Heart left ventricle (tissue), 16 donors: ENCODE measurements at regions not wholly inside any gene's neighbourhood (a gene's known extent, or its start where the extent isn't known, plus 50 kb on each side); places are given as distances from the start of the nearest gene placed in this dataset.

Experiments used
- ATAC-seq, 4 donors: fragments of 200-7000 bp; cut with Tn5 transposase; one replicate each; pipeline ENCODE4 v1.9.1; 2020 to 2022; ENCODE audit warnings: moderate library complexity in 4 of 4, mild to moderate bottlenecking in 3 of 4, moderate number of reproducible peaks in 1 of 4
- DNase-seq, 5 donors: peaks; one replicate each; pipeline ENCODE4 v3.0.0-alpha.2; 2020
- H3K27ac ChIP-seq, 12 donors: fragments of 200-600 bp; sonication (generic) in 4 of 12; one replicate each; pipeline versions ENCODE4 v1.5.0 to v1.8.0; 2016 to 2022; ENCODE audit warnings: mild to moderate bottlenecking in 2 of 12
- H3K27me3 ChIP-seq, 9 donors: fragments of 200-600 bp; sonication (generic) in 2 of 9; one replicate each; pipeline versions ENCODE4 v1.5.1 to v1.8.0; 2016 to 2022; ENCODE audit warnings: mild to moderate bottlenecking in 3 of 9
- H3K36me3 ChIP-seq, 9 donors: fragments of 200-600 bp; sonication (generic) in 2 of 9; one replicate each; pipeline versions ENCODE4 v1.5.0 to v1.8.0; 2018 to 2022; ENCODE audit warnings: mild to moderate bottlenecking in 2 of 9
- H3K4me1 ChIP-seq, 12 donors: fragments of 200-600 bp; sonication (generic) in 4 of 12; one replicate each; pipeline versions ENCODE4 v1.5.0 to v1.8.0; 2016 to 2022; ENCODE audit warnings: mild to moderate bottlenecking in 3 of 12
- H3K4me3 ChIP-seq, 12 donors: fragments of 200-600 bp; sonication (generic) in 4 of 12; one replicate each; pipeline versions ENCODE4 v1.5.0 to v1.8.0; 2017 to 2022; ENCODE audit warnings: mild to moderate bottlenecking in 9 of 12, moderate library complexity in 4 of 12
- H3K9me3 ChIP-seq, 12 donors: fragments of 200-600 bp; sonication (generic) in 4 of 12; one replicate each; pipeline versions ENCODE4 v1.5.0 to v1.8.0; 2016 to 2022; ENCODE audit warnings: mild to moderate bottlenecking in 1 of 12
- CTCF ChIP-seq, 12 donors: fragments of 200-600 bp; sonication (generic) in 4 of 12; IDR thresholded peaks; one replicate each; pipeline versions ENCODE4 v1.5.0 to v1.8.0; 2018 to 2022; ENCODE audit warnings: antibody characterized with exemption in 12 of 12, mild to moderate bottlenecking in 5 of 12
- POLR2A ChIP-seq, 2 donors: fragments of 450-650 bp; IDR thresholded peaks; one replicate each; pipeline ENCODE4 v1.6.1; 2017; ENCODE audit warnings: antibody characterized with exemption in 2 of 2, mild to moderate bottlenecking in 2 of 2, moderate library complexity in 2 of 2
- WGBS, 4 donors: extraction: QIAGEN DNeasy Blood & Tissue Kit in 2 of 4; methylation state at CpG; one replicate each; pipeline versions ENCODE4 v1.1.5 to v1.1.7; 2013 to 2018; 5-methylcytosine and 5-hydroxymethylcytosine counted together
- intact Hi-C, 10 donors: fragments of 100-400 bp; cut with DNase I; formaldehyde crosslinking; loops; one replicate each; pipeline versions ENCODE4 v1.11.1 to v1.14.2; 2022
- donor health status: ischemic (EF 13 %, LVEDD 7.1; RV severe dilation, severe dysfunction).
- donor health status: healthy with polysubstance abuse.
- donor health status: DM: no; HTN: yes; CAD: no.
- donor health status: DM: no; HTN: no; CAD: no.
- donor health status: ischemic (EF 25% LVEDD 6.9; RV normal size, moderate dysfunction).
- donor health status: ischemic (EF 25% LVEDD 5.7; RV mildly dilated, moderate dysfunction).
- donor health status: healthy.
- donor health status: DM: yes; HTN: yes; CAD: no.
- donor health status: ischemic (EF 35%, LVEDD 5.7; RV mildly dilated, moderate dysfunction).
- donor health status: nonischemic (EF 11% LVEDD 7.7; RV severe dilation, severe dysfunction).
- donor health status: DM: yes; HTN: yes; CAD: no.
- donor health status: PGD.
- donor health status: ischemic (EF 29% LVEDD 5.4; RV normal size, mild dysfunction).
- donor health status: nonischemic (EF 23%, LVEDD 6.1; RV moderate dilation, normal function).

GRCh38 chr6:163809364-163809763, 394.8 kb downstream of the QKI start:
- no peaks in the 10 kb centered on the region for H3K36me3 ChIP-seq
- DNase-seq (no peak), ATAC-seq (no peak)
- H3K4me3 ChIP-seq = no peak overlapping the region
- H3K27ac ChIP-seq = no peak overlapping the region
- H3K9me3 ChIP-seq = no peaks in the 10 kb centered on the region
- H3K4me1 ChIP-seq = peaks cover 0 to 4% (median 0%) of the 10 kb centered on the region in 12 donors
- 95 to 96% (median 96%) methylated on average over 8 of the region's 8 CpGs for WGBS, 4 donors
- intact Hi-C loops = no loop called here
- TF ChIP-seq POLR2A (IDR thresholded peaks at IDR 0.05) = no peak
- no peak for TF ChIP-seq CTCF (IDR thresholded peaks at IDR 0.05)
- H3K27me3 ChIP-seq = no peaks in the 10 kb centered on the region

GRCh38 chr6:163808871-163809270, 394.4 kb downstream of the QKI start:
- no peak overlapping the region for H3K4me3 ChIP-seq
- no peaks in the 10 kb centered on the region for H3K4me1 ChIP-seq
- no peaks in the 10 kb centered on the region for H3K27me3 ChIP-seq
- ATAC-seq (no peak), DNase-seq (no peak)
- intact Hi-C loops = no loop called here
- no peak overlapping the region for H3K27ac ChIP-seq
- 95 to 96% (median 95%) methylated on average over 5 of the region's 5 CpGs for WGBS, 4 donors
- TF ChIP-seq CTCF (IDR thresholded peaks at IDR 0.05) (no peak), POLR2A (IDR thresholded peaks at IDR 0.05) (no peak)
- H3K36me3 ChIP-seq = no peaks in the 10 kb centered on the region
- no peaks in the 10 kb centered on the region for H3K9me3 ChIP-seq

- Histone ChIP-seq H3K27me3 (no peaks in the 10 kb centered on the region), H3K4me3 (no peak overlapping the region), H3K9me3 (no peaks in the 10 kb centered on the region), H3K27ac (no peak overlapping the region), H3K4me1 (no peaks in the 10 kb centered on the region), H3K36me3 (no peaks in the 10 kb centered on the region)
- WGBS, 4 donors = 95 to 97% (median 96%) methylated on average over 6 of the region's 6 CpGs
- DNase-seq (no peak), ATAC-seq (no peak)
- TF ChIP-seq POLR2A (IDR thresholded peaks at IDR 0.05) = no peak
- TF ChIP-seq CTCF (IDR thresholded peaks at IDR 0.05) = no peak
- intact Hi-C loops = no loop called here
Observed at GRCh38 chr6:163808231-163808630, 393.7 kb downstream of the QKI start.

GRCh38 chr6:163806755-163807499, 392.4 kb downstream of the QKI start:
- Histone ChIP-seq H3K4me1 (no peaks in the 10 kb centered on the region), H3K27ac (no peak overlapping the region), H3K36me3 (no peaks in the 10 kb centered on the region), H3K4me3 (no peak overlapping the region), H3K27me3 (no peaks in the 10 kb centered on the region), H3K9me3 (no peaks in the 10 kb centered on the region)
- peak in 1 of 4 donors; percentile 47 for ATAC-seq
- no peak for TF ChIP-seq CTCF (IDR thresholded peaks at IDR 0.05)
- no peak for TF ChIP-seq POLR2A (IDR thresholded peaks at IDR 0.05)
- intact Hi-C loops = no loop called here
- DNase-seq = no peak
- 96 to 97% (median 96%) methylated on average over 13 of the region's 13 CpGs for WGBS, 4 donors
